Effector memory CD8-positive, alpha-beta T cell (primary cell): ENCODE measurements at regions not wholly inside any gene's neighbourhood (a gene's known extent, or its start where the extent isn't known, plus 50 kb on each side); places are given as distances from the start of the nearest gene placed in this dataset.

ENCODE experiments used
- ATAC-seq: fragments of 150-1000 bp; cut with Tn5 transposase; replicated peaks from 2 replicates; pipeline ENCODE4 v1.10.0; 2021; ENCODE audit warnings: mild to moderate bottlenecking, moderate library complexity
- DNase-seq, 3 experiments: peaks; one replicate each; pipeline ENCODE4 v3.0.0; 2021
- H3K27ac Mint-ChIP-seq, 2 donors: one replicate each; pipeline ENCODE4 v1.8.0; 2022; ENCODE audit warnings: mild to moderate bottlenecking in 2 of 2, mixed read lengths in 2 of 2, moderate library complexity in 2 of 2
- H3K27me3 Mint-ChIP-seq, 2 donors: one replicate each; pipeline ENCODE4 v1.8.0; 2022; ENCODE audit warnings: mixed read lengths in 2 of 2
- H3K36me3 Mint-ChIP-seq: one replicate; pipeline ENCODE4 v1.8.0; 2022; ENCODE audit warnings: mild to moderate bottlenecking, moderate library complexity, mixed read lengths; ENCODE audit not compliant: insufficient read depth
- H3K4me1 Mint-ChIP-seq, 2 donors: one replicate each; pipeline ENCODE4 v1.8.0; 2022; ENCODE audit warnings: low read depth in 2 of 2, mixed read lengths in 2 of 2
- H3K4me3 Mint-ChIP-seq, 2 donors: one replicate each; pipeline ENCODE4 v1.8.0; 2022; ENCODE audit warnings: mild to moderate bottlenecking in 2 of 2, mixed read lengths in 2 of 2, moderate library complexity in 2 of 2
- H3K9me3 Mint-ChIP-seq, 2 donors: one replicate each; pipeline ENCODE4 v1.8.0; 2022; ENCODE audit warnings: mixed read lengths in 2 of 2

DNA sequence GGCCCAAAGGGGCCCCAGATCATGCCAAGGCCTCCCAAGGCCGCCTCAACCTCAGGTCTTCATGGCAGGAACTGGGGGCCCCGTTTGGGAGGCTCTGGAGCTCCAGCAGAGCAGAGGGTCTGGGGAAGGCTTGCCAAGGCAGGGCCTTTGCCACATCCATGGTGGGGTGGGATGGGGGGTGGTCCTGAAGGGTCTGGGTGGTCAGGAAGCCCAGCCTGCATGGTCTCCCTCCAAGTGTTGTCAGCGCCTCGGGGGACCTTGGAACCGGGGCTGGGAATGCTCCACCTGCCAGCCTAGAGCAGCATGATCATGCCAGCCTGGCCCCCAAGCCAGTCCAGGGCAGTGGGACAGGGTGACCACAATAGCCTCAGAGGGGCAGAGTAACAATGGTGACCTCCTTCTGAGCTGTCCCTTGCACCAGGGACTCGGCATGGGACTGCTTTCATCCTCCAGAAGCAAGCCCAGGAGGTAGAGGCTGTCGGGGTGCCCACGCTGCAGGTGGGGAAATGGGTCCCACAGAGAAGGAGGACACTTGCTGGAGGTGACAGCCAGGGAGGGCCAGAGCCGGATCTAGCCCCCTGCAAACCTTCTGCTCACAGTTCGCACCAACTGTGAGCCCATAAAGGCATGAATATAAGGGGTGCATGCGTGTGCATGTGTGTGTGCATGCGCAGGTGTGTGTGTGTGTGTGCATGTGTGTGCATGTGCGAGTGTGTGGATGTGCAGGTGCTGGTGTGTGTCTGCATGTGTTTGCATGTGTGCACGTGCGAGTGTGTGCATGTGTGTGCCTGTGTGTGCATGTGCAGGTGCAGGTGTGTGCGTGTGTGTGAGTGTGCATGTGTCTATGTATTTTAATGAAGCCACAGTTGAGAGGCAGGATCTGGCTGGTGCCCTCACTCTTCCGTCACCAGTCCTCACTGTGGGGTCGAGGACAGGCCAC is 63.8 kb downstream of the MYEOV start:
- Mint-ChIP-seq H3K27me3 (peaks cover 0 to 45% of the 10 kb centered on the region in 2 donors), H3K36me3 (no peaks in the 10 kb centered on the region), H3K9me3 (no peaks in the 10 kb centered on the region), H3K4me1 (no peaks in the 10 kb centered on the region), H3K27ac (no peak overlapping the region), H3K4me3 (no peak overlapping the region)
- ATAC-seq (no peak), DNase-seq (no peak)

DNA sequence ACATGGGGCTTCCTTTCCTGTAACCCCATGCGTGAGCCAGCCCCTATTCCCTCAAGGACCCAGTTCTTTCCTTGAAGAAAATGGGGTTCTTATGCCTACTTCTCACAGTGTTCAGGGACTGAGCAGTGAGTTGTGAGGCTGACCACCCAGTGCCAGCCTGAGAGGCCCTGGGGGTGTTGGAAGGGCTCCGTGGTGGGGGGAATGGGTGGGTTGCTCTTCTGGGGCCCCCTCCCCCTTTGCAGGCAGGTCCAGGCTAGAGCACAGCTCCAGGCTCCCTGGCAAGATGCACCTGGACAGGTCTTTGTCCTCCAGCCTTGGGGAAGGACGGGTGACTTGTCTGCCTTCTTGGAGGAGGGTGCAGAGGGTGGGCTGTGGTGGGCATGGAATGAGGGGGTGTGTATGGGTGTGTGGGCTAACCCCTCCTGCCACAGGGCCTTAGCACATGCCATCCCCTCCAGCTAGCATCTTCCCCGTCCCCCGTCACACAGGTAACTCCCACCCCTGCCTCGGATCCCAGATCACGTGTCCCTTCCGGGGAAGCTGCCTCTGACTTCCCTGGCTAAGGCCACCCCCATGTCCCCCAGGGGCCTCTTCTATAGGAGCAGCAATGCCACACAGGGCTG is 64.6 kb downstream of the MYEOV start:
- H3K4me1 Mint-ChIP-seq = no peaks in the 10 kb centered on the region
- DNase-seq = no peak
- H3K9me3 Mint-ChIP-seq = no peaks in the 10 kb centered on the region
- H3K36me3 Mint-ChIP-seq = no peaks in the 10 kb centered on the region
- H3K27me3 Mint-ChIP-seq = peaks cover 0 to 43% of the 10 kb centered on the region in 2 donors
- H3K27ac Mint-ChIP-seq = no peak overlapping the region
- no peak for ATAC-seq
- H3K4me3 Mint-ChIP-seq = no peak overlapping the region

DNA sequence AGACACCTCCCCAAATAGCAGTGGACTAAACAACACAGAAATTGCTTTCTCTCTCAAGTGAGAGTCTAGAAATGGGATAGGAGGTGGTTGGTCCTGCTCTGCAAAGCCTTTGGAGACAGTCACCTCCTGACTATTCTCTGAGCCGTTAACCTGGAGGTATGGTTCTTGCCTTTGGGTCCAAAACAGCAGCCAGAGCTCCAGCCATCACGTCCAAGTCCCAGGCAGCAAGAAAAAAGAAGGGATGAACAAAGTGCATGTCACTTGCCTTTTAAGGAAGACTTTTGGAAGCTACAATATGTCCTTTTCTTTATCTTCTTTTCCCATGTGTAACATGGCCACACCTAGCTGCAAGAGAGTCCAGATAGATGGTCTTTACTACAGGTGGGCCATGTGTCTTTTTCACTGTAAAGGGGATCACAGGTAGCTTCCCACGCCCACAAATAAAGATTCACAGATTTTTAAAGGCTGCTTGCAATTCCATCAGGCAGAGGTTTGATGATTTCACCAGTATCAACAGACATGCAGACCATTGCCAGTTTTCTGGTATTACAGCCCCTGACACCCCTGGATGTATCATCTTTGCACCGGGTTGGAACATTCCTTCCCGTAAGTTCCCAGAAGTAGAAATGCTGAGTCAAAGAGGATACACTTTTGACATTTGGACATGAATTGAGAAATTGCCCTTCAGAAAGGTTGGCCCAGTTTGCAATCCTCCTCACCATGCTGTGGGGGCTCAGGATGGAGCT is 66.0 kb downstream of the MYEOV start:
- no peaks in the 10 kb centered on the region for H3K36me3 Mint-ChIP-seq
- H3K4me3 Mint-ChIP-seq = no peak overlapping the region
- no peak overlapping the region for H3K27ac Mint-ChIP-seq
- DNase-seq (no peak), ATAC-seq (no peak)
- H3K9me3 Mint-ChIP-seq = no peaks in the 10 kb centered on the region
- peaks cover 0 to 29% of the 10 kb centered on the region in 2 donors for H3K27me3 Mint-ChIP-seq
- H3K4me1 Mint-ChIP-seq = no peaks in the 10 kb centered on the region

DNA sequence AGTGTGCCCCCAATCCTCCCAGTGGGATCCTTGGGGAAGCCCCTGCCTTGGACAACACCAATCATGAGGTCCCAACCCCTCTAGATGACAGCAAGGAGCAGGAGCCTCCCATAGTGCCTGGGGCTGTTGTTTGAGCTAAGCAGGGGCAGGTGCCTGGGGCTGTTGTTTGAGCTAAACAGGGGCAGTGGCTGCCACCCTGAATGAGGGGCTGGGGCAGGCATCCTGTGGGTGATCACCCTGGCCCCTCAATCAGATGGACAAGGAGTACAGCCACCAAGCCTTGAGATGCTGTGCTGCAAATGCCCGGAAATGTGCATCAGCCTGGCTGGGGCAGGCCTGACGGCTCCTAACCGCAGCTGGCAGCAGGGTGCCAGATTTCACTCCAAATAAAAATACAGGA is 66.7 kb downstream of the MYEOV start:
- H3K27me3 Mint-ChIP-seq = peaks cover 0 to 24% of the 10 kb centered on the region in 2 donors
- DNase-seq = no peak

GRCh38 chr11:69361048-69361447 is 67.1 kb downstream of the MYEOV start:
- H3K36me3 Mint-ChIP-seq = no peaks in the 10 kb centered on the region
- H3K4me3 Mint-ChIP-seq = no peak overlapping the region
- DNase-seq (no peak), ATAC-seq (no peak)
- H3K27ac Mint-ChIP-seq = no peak overlapping the region
- no peaks in the 10 kb centered on the region for H3K4me1 Mint-ChIP-seq
- H3K9me3 Mint-ChIP-seq = no peaks in the 10 kb centered on the region
- H3K27me3 Mint-ChIP-seq = peaks cover 0 to 19% of the 10 kb centered on the region in 2 donors

More for the DNA sequence above, 66.7 kb downstream of the MYEOV start:
- H3K4me3 Mint-ChIP-seq = no peak overlapping the region
- H3K4me1 Mint-ChIP-seq = no peaks in the 10 kb centered on the region
- H3K9me3 Mint-ChIP-seq = no peaks in the 10 kb centered on the region
- no peaks in the 10 kb centered on the region for H3K36me3 Mint-ChIP-seq
- no peak overlapping the region for H3K27ac Mint-ChIP-seq
- ATAC-seq = no peak

DNA sequence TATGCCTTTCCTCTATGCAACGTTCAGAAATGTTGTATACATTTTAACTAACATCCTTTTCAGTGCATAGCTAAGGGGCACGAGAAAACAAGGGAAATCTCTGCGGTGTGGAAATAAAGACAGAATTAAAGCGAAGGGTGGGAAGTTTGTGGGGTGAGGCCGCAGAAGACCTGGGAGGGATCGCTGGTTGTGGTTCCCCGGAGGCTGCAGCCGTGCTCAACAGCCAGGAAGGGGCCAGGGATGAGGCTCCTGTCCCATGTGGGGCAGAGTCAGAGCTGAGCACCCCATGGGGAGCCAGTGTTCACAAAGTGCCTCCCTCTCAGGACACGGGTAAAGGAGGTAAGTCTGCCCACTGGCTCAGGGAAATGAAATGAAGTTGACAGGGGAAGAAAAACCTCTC is 67.5 kb downstream of the MYEOV start:
- Mint-ChIP-seq H3K27me3 (peaks cover 0 to 16% of the 10 kb centered on the region in 2 donors), H3K27ac (no peak overlapping the region), H3K4me3 (no peak overlapping the region), H3K36me3 (no peaks in the 10 kb centered on the region), H3K4me1 (no peaks in the 10 kb centered on the region), H3K9me3 (no peaks in the 10 kb centered on the region)
- DNase-seq (no peak), ATAC-seq (no peak)

DNA sequence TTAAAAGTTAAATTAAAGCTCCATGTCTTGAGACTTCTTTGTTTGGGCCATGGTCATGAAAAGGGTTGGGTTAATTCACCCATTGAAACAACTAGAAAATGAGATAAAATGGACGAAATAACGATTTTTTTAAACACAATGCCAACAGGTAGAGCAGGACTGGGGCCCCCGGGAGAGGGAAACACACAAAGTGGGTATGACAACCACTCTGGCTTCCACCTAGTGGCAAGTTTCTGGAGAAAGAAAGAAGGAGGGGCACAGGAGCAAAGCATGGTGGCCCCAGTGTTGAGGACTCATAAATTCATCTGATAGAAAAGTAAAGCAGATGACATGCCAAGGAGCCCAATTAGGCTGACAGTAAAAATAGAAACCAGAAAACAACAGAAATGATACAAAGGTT is 68.4 kb downstream of the MYEOV start:
- H3K9me3 Mint-ChIP-seq = no peaks in the 10 kb centered on the region
- H3K4me1 Mint-ChIP-seq = no peaks in the 10 kb centered on the region
- DNase-seq = no peak

GRCh38 chr11:69364921-69365320 is 71.0 kb downstream of the MYEOV start:
- Mint-ChIP-seq H3K36me3 (peaks cover 2% of the 10 kb centered on the region), H3K4me1 (no peaks in the 10 kb centered on the region), H3K9me3 (no peaks in the 10 kb centered on the region), H3K4me3 (no peak overlapping the region), H3K27me3 (peaks cover 0 to 6% of the 10 kb centered on the region in 2 donors), H3K27ac (no peak overlapping the region)
- ATAC-seq (no peak), DNase-seq (no peak)

More for the DNA sequence above, 68.4 kb downstream of the MYEOV start:
- peaks cover 0 to 9% of the 10 kb centered on the region in 2 donors for H3K27me3 Mint-ChIP-seq
- H3K36me3 Mint-ChIP-seq = no peaks in the 10 kb centered on the region
- ATAC-seq = no peak
- no peak overlapping the region for H3K27ac Mint-ChIP-seq
- no peak overlapping the region for H3K4me3 Mint-ChIP-seq

DNA sequence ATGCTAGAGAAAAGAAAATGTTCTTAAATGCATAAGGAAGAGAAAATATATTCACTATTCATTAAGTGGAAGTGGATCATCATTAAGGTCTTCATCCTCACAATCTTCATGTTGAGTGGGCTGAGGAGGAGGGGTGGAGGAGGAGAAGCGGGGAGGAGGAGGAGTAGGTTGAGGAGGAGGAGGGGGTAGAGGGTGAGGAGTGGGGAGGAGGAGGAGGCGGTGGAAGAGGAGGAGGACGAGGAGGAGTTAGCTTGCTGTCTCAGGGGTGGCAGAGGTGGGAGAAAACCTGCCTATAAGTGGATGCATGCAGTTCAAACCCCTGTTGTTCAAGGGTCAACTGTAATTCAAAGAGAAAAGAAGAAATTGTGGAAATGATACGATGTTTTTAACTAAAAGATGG is 71.6 kb downstream of the MYEOV start:
- Mint-ChIP-seq H3K27ac (peak overlapping the region in 1 of 2 donors; percentile 47), H3K4me1 (no peaks in the 10 kb centered on the region), H3K36me3 (peaks cover 4% of the 10 kb centered on the region), H3K27me3 (peaks cover 0 to 9% of the 10 kb centered on the region in 2 donors), H3K4me3 (no peak overlapping the region), H3K9me3 (no peaks in the 10 kb centered on the region)
- DNase-seq = no peak
- no peak for ATAC-seq

DNA sequence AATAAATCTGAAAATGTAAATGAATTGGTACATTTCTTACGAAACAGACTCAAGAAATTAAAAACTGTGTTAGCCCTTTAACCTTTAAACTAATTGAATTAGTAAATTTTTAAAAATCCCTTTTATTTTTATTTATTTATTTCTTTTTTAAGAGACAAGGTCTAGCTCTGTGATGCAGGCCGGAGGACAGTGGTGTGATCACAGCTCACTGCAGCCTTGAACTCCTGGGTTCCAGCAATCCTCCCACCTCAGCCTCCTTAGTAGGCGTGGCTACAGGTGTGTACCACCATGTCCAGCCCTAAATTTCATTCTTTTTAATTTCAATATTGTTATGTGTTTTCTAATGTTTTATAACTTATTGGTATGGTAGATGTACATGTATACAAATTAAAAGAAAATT is 72.6 kb downstream of the MYEOV start:
- H3K36me3 Mint-ChIP-seq = peaks cover 4% of the 10 kb centered on the region
- no peak for DNase-seq
- ATAC-seq = no peak

DNA sequence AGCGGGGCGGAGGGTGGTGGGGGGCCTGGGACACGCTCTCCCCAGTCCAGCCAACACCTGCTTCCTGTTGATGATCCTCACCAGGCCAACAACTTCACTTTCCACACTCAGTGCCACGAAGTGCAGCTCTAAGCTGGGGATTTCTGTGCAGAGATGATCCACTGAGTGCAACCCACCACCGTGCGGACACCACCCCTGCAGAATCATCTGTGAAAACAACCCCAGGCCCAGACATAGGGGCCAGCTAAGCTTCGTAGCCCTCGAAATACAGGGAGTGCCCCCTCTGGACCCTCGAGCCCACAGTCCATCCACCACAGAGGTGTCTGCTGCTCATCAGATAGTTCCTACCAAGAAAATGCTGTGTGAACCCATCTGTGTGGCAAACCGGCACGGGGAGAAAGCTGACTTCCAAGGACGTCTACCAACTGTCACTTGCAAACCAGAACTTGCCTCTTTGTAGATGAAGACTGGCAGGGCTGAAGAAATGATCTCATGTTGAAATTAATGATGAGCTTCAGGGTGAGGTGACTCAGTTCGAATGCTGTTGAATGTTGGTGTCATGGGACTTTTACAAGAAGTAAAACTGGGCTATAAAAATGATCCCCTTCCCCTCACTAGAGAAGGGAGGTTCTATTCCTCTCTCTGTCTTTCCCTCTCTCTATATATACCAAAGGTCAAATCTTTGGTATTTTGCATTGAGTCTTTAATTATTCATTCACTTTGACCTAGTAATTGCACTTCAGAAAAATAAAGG is 73.4 kb downstream of the MYEOV start:
- H3K27me3 Mint-ChIP-seq = peaks cover 7 to 20% of the 10 kb centered on the region in 2 donors
- ATAC-seq (no peak), DNase-seq (no peak)
- H3K4me3 Mint-ChIP-seq = no peak overlapping the region
- H3K9me3 Mint-ChIP-seq = no peaks in the 10 kb centered on the region
- H3K4me1 Mint-ChIP-seq = no peaks in the 10 kb centered on the region
- peaks cover 4% of the 10 kb centered on the region for H3K36me3 Mint-ChIP-seq
- H3K27ac Mint-ChIP-seq = no peak overlapping the region

More for the DNA sequence above, 72.6 kb downstream of the MYEOV start:
- Mint-ChIP-seq H3K4me3 (no peak overlapping the region), H3K4me1 (no peaks in the 10 kb centered on the region), H3K9me3 (no peaks in the 10 kb centered on the region), H3K27me3 (peaks cover under 1 to 13% of the 10 kb centered on the region in 2 donors), H3K27ac (no peak overlapping the region)

- no peak for DNase-seq
Observed at GRCh38 chr11:69368119-69368880, 74.3 kb downstream of the MYEOV start.

More at GRCh38 chr11:69368119-69368880, 74.3 kb downstream of the MYEOV start:
- Mint-ChIP-seq H3K27ac (no peak overlapping the region), H3K27me3 (peaks cover 13 to 20% of the 10 kb centered on the region in 2 donors), H3K4me1 (no peaks in the 10 kb centered on the region), H3K9me3 (no peaks in the 10 kb centered on the region), H3K36me3 (peaks cover 4% of the 10 kb centered on the region), H3K4me3 (no peak overlapping the region)
- no peak for ATAC-seq
